Gastrocnemius medialis (tissue), 4 donors: ENCODE measurements at regions not wholly inside any gene's neighbourhood (a gene's known extent, or its start where the extent isn't known, plus 50 kb on each side); places are given as distances from the start of the nearest gene placed in this dataset.

Source experiments
- POLR2A ChIP-seq, 2 donors: fragments of 450-650 bp; IDR thresholded peaks; one replicate each; pipeline ENCODE4 v1.6.1; 2017; ENCODE audit warnings: antibody characterized with exemption in 2 of 2, mild to moderate bottlenecking in 2 of 2, moderate library complexity in 2 of 2
- TF ChIP-seq, protein P1 (sequence below), 5 experiments: fragments of 450-650 bp in 3 of 5; fragments of 200-600 bp in 2 of 5; sonication (generic) in 2 of 5; IDR thresholded peaks in 4 of 5; conservative IDR thresholded peaks in 1 of 5; 1 replicate in 4 of 5; 2 replicates in 1 of 5; pipeline ENCODE4 v1.5.1; 2016 to 2019; ENCODE audit warnings: antibody characterized with exemption in 5 of 5, mild to moderate bottlenecking in 3 of 5, moderate library complexity in 3 of 5

DNA sequence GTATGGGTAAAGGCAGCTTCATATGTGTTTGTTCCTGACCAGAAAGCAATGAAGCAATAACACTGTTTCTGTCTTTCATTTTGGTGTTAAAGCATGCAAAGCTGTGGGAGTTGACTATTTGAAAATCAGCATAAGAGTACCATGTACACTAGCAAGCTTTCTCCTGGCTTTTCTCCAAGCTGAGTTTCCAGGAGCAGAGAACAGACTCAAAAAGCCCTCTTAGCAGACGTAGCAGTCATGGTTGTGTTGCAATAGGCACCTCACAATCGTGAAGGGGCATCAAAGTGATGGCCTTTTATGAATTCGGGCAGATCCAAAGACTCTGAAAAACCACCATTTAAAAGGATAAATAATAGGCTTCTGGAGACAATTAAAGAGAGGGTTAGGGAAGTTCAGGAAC, 159.7 kb downstream of the PTGER3 start:
- no peak for TF ChIP-seq POLR2A (IDR thresholded peaks at IDR 0.05)
- TF ChIP-seq, protein P1, sequence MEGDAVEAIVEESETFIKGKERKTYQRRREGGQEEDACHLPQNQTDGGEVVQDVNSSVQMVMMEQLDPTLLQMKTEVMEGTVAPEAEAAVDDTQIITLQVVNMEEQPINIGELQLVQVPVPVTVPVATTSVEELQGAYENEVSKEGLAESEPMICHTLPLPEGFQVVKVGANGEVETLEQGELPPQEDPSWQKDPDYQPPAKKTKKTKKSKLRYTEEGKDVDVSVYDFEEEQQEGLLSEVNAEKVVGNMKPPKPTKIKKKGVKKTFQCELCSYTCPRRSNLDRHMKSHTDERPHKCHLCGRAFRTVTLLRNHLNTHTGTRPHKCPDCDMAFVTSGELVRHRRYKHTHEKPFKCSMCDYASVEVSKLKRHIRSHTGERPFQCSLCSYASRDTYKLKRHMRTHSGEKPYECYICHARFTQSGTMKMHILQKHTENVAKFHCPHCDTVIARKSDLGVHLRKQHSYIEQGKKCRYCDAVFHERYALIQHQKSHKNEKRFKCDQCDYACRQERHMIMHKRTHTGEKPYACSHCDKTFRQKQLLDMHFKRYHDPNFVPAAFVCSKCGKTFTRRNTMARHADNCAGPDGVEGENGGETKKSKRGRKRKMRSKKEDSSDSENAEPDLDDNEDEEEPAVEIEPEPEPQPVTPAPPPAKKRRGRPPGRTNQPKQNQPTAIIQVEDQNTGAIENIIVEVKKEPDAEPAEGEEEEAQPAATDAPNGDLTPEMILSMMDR (IDR thresholded peaks at IDR 0.05 in 4 of 5, conservative IDR thresholded peaks at IDR 0.05 in 1 of 5) = no peak
